Fibroblast of villous mesenchyme (primary cell): ENCODE measurements at regions not wholly inside any gene's neighbourhood (a gene's known extent, or its start where the extent isn't known, plus 50 kb on each side); places are given as distances from the start of the nearest gene placed in this dataset.

Experiments
- DNase-seq: peaks from one replicate; pipeline ENCODE4 v3.0.0-alpha.2; 2010; ENCODE audit warnings: low read depth
- H3K4me3 ChIP-seq: 2 replicates; pipeline ENCODE4 v1.5.1; 2011; ENCODE audit warnings: low read depth, mild to moderate bottlenecking, low read length
- CTCF ChIP-seq: IDR thresholded peaks from 2 replicates; pipeline ENCODE4 v1.5.1; 2012; ENCODE audit warnings: low read depth, mild to moderate bottlenecking, low read length; ENCODE audit not compliant: insufficient read depth

GRCh38 chr18:60471652-60472051 lies 99.1 kb upstream of the MC4R start:
- no peak overlapping the region for H3K4me3 ChIP-seq
- TF ChIP-seq CTCF = no peak
- no peak for DNase-seq

- no peak for DNase-seq
- TF ChIP-seq CTCF = no peak
These were observed 112.6 kb upstream of the MC4R start for GRCh38 chr18:60485201-60485600.

GRCh38 chr18:60493066-60493465 lies 120.5 kb upstream of the MC4R start:
- TF ChIP-seq CTCF = no peak
- DNase-seq = no peak
- H3K4me3 ChIP-seq = no peak overlapping the region

More at GRCh38 chr18:60485201-60485600, 112.6 kb upstream of the MC4R start:
- no peak overlapping the region for H3K4me3 ChIP-seq

GRCh38 chr18:60499675-60500074 lies 127.1 kb upstream of the MC4R start:
- H3K4me3 ChIP-seq = no peak overlapping the region
- DNase-seq = no peak
- no peak for TF ChIP-seq CTCF

GRCh38 chr18:60500960-60501359 lies 128.4 kb upstream of the MC4R start:
- no peak overlapping the region for H3K4me3 ChIP-seq
- no peak for DNase-seq
- TF ChIP-seq CTCF = no peak

- TF ChIP-seq CTCF = no peak
- no peak for DNase-seq
- H3K4me3 ChIP-seq = no peak overlapping the region
These were observed 130.0 kb upstream of the MC4R start for GRCh38 chr18:60502591-60502990.

GRCh38 chr18:60503199-60503598 lies 130.6 kb upstream of the MC4R start:
- TF ChIP-seq CTCF = no peak
- DNase-seq = no peak
- no peak overlapping the region for H3K4me3 ChIP-seq
